Peyer's patch (tissue), 4 donors: ENCODE measurements at regions not wholly inside any gene's neighbourhood (a gene's known extent, or its start where the extent isn't known, plus 50 kb on each side); places are given as distances from the start of the nearest gene placed in this dataset.

Experiments used
- CTCF ChIP-seq, 6 experiments: fragments of 450-650 bp in 4 of 6; fragments of 200-600 bp in 2 of 6; sonication (generic) in 1 of 6; IDR thresholded peaks; one replicate each; pipeline ENCODE4 v1.5.1; 2017 to 2019; ENCODE audit warnings: antibody characterized with exemption in 6 of 6, mild to moderate bottlenecking in 3 of 6, moderate library complexity in 1 of 6
- POLR2A ChIP-seq, 2 donors: fragments of 450-650 bp; IDR thresholded peaks; one replicate each; pipeline ENCODE4 v1.5.1; 2017; ENCODE audit warnings: antibody characterized with exemption in 2 of 2, mild to moderate bottlenecking in 2 of 2, moderate library complexity in 2 of 2

- TF ChIP-seq POLR2A (IDR thresholded peaks at IDR 0.05) = no peak
- TF ChIP-seq CTCF (IDR thresholded peaks at IDR 0.05) = no peak
Observed at GRCh38 chr19:30626626-30626966, 254.4 kb downstream of the ZNF536 start.
